Fibroblast of pulmonary artery (primary cell): ENCODE measurements at regions not wholly inside any gene's neighbourhood (a gene's known extent, or its start where the extent isn't known, plus 50 kb on each side); places are given as distances from the start of the nearest gene placed in this dataset.

Source experiments
- DNase-seq: peaks from one replicate; pipeline ENCODE4 v3.0.0-alpha.2; 2010; ENCODE audit warnings: low read depth
- H3K4me3 ChIP-seq: replicated peaks from 2 replicates; pipeline ENCODE4 v1.5.1; 2011; ENCODE audit warnings: low read depth, mild to moderate bottlenecking, control low read depth, low read length, moderate library complexity
- TF ChIP-seq, protein P1 (sequence below): IDR thresholded peaks from 2 replicates; pipeline ENCODE4 v1.5.1; 2011; ENCODE audit warnings: mild to moderate bottlenecking, control low read depth, low read length, inconsistent platforms; ENCODE audit errors: missing control alignments

DNA sequence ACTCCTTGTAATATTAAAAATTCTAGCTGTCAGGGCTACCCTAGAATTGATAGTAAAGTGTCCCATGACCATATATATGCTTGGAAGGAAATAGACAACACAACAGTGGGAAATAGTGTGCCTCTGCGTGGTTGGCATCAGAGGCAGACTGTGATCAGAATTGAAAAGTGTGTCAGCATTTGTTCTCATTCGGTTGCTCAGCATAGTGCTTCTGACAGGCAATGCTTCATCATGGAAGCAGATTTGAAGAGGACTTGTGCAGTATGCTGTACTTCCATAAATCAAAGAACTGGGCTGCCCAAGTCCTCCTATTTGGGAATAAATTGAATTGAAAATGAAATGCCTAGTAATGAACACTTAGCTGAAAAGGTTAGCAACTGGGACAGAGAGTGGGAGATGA lies 435.7 kb downstream of the DIPK2A start:
- no peak for DNase-seq
- no peak overlapping the region for H3K4me3 ChIP-seq
- TF ChIP-seq, protein P1, sequence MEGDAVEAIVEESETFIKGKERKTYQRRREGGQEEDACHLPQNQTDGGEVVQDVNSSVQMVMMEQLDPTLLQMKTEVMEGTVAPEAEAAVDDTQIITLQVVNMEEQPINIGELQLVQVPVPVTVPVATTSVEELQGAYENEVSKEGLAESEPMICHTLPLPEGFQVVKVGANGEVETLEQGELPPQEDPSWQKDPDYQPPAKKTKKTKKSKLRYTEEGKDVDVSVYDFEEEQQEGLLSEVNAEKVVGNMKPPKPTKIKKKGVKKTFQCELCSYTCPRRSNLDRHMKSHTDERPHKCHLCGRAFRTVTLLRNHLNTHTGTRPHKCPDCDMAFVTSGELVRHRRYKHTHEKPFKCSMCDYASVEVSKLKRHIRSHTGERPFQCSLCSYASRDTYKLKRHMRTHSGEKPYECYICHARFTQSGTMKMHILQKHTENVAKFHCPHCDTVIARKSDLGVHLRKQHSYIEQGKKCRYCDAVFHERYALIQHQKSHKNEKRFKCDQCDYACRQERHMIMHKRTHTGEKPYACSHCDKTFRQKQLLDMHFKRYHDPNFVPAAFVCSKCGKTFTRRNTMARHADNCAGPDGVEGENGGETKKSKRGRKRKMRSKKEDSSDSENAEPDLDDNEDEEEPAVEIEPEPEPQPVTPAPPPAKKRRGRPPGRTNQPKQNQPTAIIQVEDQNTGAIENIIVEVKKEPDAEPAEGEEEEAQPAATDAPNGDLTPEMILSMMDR, result no peak

DNA sequence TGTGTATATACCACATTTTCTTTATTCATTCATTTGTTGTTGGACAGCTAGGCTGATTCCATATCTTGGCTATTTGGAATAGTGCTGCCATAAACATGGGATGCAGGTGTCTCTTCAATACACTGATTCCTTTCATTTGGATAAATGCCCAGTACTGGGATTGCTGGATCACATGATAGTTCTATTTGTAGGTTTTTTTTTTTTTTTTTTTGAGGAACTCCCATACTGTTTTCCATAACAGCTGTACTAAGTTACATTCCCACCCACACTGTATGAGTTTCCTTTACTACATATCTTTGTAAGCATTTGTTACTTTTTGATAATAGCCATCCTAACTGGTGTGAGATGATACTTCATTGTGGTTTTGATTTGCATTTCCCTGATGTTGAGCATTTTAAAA lies 437.7 kb downstream of the DIPK2A start:
- TF ChIP-seq, protein P1, result no peak
- no peak for DNase-seq
- no peak overlapping the region for H3K4me3 ChIP-seq

DNA sequence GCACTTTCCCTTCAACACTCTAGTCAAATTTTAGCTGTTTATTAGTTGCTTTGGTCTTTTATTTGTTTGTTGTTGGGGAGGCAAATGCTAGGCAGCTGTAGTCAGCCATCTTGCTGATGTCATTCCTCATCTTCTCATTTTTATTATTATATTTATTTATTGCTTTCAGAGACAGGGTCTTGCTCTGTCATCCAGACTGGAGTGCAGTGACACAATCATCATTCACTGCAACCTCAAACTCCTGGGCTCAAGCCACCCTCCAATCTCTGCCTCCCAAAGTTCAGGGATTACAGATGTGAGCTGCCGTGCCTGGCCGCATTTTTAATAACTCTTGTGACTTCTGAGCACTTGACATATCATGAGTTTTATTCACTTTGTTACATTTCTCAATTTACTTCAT lies 441.4 kb downstream of the DIPK2A start:
- no peak for DNase-seq
- TF ChIP-seq, protein P1, result no peak
- H3K4me3 ChIP-seq, result no peak overlapping the region

DNA sequence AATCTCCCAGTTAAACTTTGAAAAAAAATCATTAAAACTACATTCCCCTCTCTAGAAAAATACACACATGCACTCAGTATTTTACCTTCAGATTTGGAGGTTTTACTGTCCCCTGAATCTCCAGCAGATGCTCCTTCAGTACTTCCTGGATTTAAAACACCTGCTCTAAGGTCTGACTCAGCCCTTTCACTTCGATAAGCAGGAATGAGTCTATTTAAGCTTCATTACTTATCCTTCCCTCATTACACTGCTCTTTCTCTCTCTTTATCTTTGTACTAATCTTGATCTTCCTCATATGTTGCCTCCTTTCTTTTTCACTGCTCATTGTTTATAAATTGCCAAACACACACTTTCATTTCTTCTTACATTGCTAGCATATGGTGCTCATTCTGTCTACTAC lies 443.9 kb downstream of the DIPK2A start:
- TF ChIP-seq, protein P1, result no peak
- no peak overlapping the region for H3K4me3 ChIP-seq
- DNase-seq, result no peak

DNA sequence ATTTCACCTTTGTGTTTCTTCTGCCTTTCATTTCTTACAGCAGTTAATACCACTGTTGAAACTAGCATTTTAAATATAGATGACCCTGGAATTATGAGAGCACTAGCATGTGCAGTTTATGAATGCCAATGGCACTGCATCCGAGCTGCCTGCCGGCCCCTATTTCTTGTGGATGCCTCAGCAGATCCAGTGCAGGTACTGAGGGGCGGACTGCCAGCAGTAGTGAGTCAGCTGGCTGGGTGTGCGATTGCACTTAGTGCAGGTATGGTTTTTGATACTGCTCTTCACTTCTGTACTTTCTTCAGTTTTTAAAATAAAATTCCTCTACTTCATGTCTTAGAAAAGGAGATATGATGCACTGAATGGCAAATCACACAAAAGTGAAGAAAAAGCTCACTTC lies 453.0 kb downstream of the DIPK2A start:
- no peak for DNase-seq
- TF ChIP-seq, protein P1, result no peak
- no peak overlapping the region for H3K4me3 ChIP-seq

DNA sequence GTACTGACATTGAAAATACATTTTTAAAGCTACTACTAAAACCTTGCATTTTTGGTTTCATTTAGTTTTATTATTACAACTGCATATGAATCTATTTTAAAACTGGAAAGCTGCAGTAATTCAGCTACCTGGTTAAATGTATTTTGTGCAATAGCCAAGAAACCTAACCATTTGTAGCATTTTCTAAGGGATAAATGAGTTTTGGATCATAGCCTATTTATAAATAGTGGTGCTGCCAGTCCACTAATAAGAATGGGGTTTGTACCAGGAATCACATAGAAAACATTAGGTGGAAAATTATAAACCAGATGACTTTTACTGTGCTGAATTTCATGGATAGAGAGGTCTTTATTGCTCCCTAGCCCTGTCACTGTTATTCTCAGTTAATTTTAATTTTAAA lies 454.7 kb downstream of the DIPK2A start:
- H3K4me3 ChIP-seq, result no peak overlapping the region
- DNase-seq, result no peak
- TF ChIP-seq, protein P1, result no peak

DNA sequence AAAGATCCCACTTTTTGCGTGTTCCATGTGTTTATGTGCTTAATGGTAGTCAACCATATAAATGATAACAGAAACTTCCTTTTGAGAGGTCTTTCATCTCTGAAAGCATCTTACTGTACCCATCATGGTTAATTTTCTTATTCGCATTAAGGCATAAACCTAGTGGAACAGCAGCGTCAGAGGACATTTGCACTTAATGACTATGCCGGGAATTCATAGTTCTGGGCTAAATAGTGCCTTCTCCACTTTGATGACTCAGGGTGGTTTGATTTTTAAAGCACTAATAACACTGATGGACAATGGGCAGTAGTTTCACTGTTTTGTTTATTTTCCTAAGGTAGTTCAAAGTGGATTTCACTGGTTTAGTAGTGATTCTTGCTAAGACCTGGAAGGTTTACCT lies 455.3 kb downstream of the DIPK2A start:
- no peak overlapping the region for H3K4me3 ChIP-seq
- TF ChIP-seq, protein P1, result no peak
- no peak for DNase-seq
